ENCODE measurements at regions not wholly inside any gene's neighbourhood (a gene's known extent, or its start where the extent isn't known, plus 50 kb on each side); places are given as distances from the start of the nearest gene placed in this dataset.

DNA sequence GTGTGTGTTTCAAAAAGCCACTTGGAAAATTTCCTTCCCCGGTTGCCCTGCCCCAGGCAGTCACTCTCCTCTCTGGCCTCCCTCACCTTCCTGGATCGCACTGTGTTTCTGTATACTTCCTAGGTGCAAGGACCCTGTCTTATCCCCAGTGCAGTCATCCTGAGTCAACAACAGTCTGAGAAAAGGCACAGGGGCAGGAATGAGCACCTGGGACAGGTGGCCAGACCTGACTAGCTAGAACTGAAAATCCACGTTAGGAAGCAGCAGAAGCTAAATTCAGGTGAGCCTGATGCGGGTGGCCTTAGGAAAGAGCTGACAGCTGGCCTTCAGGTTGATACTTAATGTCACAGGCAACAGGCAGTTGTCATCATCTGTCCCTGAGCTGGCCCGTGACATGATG, 62.9 kb upstream of the VGLL4 start:
- Histone ChIP-seq H3K4me1 (no peaks in the 10 kb centered on the region), H3K36me3 (ENCODE audit: insufficient read depth in 1 of 2, low read depth in 1 of 2) (no peaks in the 10 kb centered on the region), H3K4me3 (no peak overlapping the region), H3K27ac (no peak overlapping the region), H3K9me3 (peaks cover 4% of the 10 kb centered on the region), H3K27me3 (ENCODE audit: insufficient read depth in 3 of 3, low read length in 2 of 3) (no peaks in the 10 kb centered on the region)
- WGBS, 3 donors: 92 to 96% (median 94%) methylated on average over 5 of the region's 5 CpGs
- no peak for ATAC-seq
- intact Hi-C loops (cut with DNase I): no loop called here
- DNase-seq: no peak
- TF ChIP-seq, protein P1, sequence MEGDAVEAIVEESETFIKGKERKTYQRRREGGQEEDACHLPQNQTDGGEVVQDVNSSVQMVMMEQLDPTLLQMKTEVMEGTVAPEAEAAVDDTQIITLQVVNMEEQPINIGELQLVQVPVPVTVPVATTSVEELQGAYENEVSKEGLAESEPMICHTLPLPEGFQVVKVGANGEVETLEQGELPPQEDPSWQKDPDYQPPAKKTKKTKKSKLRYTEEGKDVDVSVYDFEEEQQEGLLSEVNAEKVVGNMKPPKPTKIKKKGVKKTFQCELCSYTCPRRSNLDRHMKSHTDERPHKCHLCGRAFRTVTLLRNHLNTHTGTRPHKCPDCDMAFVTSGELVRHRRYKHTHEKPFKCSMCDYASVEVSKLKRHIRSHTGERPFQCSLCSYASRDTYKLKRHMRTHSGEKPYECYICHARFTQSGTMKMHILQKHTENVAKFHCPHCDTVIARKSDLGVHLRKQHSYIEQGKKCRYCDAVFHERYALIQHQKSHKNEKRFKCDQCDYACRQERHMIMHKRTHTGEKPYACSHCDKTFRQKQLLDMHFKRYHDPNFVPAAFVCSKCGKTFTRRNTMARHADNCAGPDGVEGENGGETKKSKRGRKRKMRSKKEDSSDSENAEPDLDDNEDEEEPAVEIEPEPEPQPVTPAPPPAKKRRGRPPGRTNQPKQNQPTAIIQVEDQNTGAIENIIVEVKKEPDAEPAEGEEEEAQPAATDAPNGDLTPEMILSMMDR (IDR thresholded peaks at IDR 0.05): no peak

DNA sequence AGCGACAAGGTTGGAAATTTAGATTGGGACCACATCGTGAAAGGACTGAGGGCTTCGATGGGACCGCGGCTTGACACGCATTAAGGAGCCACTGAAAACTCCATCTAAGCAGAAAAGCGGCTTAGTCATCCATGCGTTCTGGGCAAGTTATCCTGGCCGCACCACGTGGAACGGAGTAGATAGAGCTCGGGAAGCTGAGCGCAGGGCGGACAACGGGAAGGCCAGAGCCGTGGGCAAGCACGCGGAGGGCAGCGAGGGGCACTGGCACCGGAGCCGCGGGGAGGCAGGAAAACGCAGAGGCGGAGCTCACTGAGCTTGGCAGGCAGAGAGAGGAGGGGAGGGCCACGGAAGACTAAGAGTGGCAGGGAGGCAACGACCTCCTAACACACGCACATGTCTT, 61.3 kb upstream of the VGLL4 start:
- Histone ChIP-seq H3K9me3 (peaks cover 4% of the 10 kb centered on the region), H3K27ac (no peak overlapping the region), H3K4me1 (no peaks in the 10 kb centered on the region), H3K36me3 (ENCODE audit: insufficient read depth in 1 of 2, low read depth in 1 of 2) (peaks cover 0 to 10% of the 10 kb centered on the region in 2 donors), H3K27me3 (ENCODE audit: insufficient read depth in 3 of 3, low read length in 2 of 3) (no peaks in the 10 kb centered on the region), H3K4me3 (no peak overlapping the region)
- WGBS, 3 donors: 80 to 87% (median 82%) methylated on average over 27 of the region's 27 CpGs
- ATAC-seq (no peak), DNase-seq (no peak)
- intact Hi-C loops (cut with DNase I): no loop called here
- TF ChIP-seq, protein P1 (IDR thresholded peaks at IDR 0.05): no peak

DNA sequence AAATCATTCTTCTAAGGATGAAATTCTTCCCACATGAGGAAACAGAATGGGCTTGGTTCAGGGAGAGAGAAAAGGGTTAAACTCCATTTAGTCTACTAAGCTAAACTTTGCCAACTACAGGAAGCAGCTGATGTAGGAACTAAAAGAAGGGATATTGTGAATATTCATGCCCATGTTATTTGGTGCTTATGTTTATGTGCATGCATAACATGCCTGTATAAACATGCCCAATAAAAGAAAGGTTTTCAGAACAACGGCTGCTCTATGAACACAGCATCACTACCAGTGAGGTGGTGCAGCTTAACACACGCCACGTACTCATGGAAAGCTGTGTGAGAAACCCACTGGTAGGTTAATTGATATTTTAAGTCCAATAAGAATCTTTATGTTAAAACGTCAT, 59.4 kb upstream of the VGLL4 start:
- H3K4me1 ChIP-seq: no peaks in the 10 kb centered on the region
- WGBS, 3 donors: 84 to 87% (median 87%) methylated on average over 4 of the region's 4 CpGs
- H3K27me3 ChIP-seq (ENCODE audit: insufficient read depth in 3 of 3, low read length in 2 of 3): no peaks in the 10 kb centered on the region
- intact Hi-C loops (cut with DNase I): no loop called here
- peaks cover 0 to 10% of the 10 kb centered on the region in 2 donors for H3K36me3 ChIP-seq (ENCODE audit: insufficient read depth in 1 of 2, low read depth in 1 of 2)
- no peak overlapping the region for H3K27ac ChIP-seq
- no peak overlapping the region for H3K4me3 ChIP-seq
- ATAC-seq (no peak), DNase-seq (no peak)
- TF ChIP-seq, protein P1 (IDR thresholded peaks at IDR 0.05): no peak
- H3K9me3 ChIP-seq: no peaks in the 10 kb centered on the region

DNA sequence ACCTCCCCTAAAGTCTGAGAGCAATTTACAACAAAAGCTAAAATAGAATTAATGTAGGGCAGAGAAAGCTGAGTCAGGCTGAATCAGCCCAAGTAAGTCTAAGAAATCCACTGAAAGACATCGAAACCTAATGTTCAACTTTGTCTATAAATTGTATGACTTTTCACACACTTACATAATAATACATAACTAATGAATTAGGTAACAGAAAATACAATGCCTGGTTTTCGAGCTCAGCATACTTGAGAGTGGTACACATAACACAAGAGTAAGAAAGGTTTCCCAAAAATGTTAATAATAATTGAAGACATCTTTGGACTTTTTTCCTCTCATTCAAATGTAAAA, 55.3 kb upstream of the VGLL4 start:
- 93 to 96% (median 94%) methylated on average over 2 of the region's 2 CpGs for WGBS, 3 donors
- no peak for ATAC-seq
- Histone ChIP-seq H3K36me3 (ENCODE audit: insufficient read depth in 1 of 2, low read depth in 1 of 2) (peaks cover 0 to 10% of the 10 kb centered on the region in 2 donors), H3K4me3 (no peak overlapping the region), H3K9me3 (no peaks in the 10 kb centered on the region), H3K4me1 (no peaks in the 10 kb centered on the region), H3K27ac (no peak overlapping the region), H3K27me3 (ENCODE audit: insufficient read depth in 3 of 3, low read length in 2 of 3) (no peaks in the 10 kb centered on the region)
- DNase-seq: no peak
- TF ChIP-seq, protein P1 (IDR thresholded peaks at IDR 0.05): no peak
- intact Hi-C loops (cut with DNase I): no loop called here

DNA sequence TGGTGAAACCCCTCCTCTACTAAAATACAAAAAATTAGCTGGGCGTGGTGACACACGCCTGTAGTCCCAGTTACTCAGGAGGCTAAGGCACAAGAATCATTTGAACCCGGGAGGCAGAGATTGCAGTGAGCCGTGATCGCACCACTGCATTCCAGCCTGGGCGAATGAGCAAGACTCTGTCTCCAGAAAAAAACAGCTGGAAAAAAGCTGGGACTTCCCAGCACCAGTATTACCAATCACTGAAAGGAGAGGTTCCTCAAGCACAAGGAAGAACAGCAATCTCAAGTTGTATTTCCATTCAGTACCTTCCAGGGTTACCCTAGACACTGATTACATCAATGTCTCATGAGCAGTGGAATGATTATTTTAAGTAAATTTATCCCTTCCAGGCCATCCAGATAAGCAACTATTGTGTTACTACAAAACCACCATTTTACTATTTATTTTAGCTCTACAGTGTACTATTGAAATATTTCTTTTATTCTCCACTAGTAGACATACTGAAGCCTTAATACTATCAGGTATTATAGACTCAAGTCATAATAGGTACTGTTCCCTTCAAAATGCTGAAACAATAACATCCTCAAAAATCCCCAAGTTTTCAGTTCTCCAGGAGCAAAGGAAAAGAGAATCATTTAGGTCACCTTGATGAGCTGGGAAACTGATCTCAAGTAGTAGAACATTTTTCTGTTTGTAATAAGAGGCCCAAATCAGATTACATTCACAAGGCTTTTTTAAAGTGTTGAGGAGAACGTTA, 54.8 kb upstream of the VGLL4 start:
- Histone ChIP-seq H3K36me3 (ENCODE audit: insufficient read depth in 1 of 2, low read depth in 1 of 2) (peaks cover 0 to 10% of the 10 kb centered on the region in 2 donors), H3K27ac (no peak overlapping the region)
- 95 to 98% (median 96%) methylated on average over 7 of the region's 7 CpGs for WGBS, 3 donors

More for the DNA sequence above, 54.8 kb upstream of the VGLL4 start:
- Histone ChIP-seq H3K9me3 (no peaks in the 10 kb centered on the region), H3K27me3 (ENCODE audit: insufficient read depth in 3 of 3, low read length in 2 of 3) (no peaks in the 10 kb centered on the region), H3K4me1 (no peaks in the 10 kb centered on the region), H3K4me3 (no peak overlapping the region)
- ATAC-seq (no peak), DNase-seq (no peak)
- intact Hi-C loops (cut with DNase I): no loop called here
- TF ChIP-seq, protein P1 (IDR thresholded peaks at IDR 0.05): no peak

Measured in psoas muscle (tissue), 7 donors.